ENCODE measurements at regions not wholly inside any gene's neighbourhood (a gene's known extent, or its start where the extent isn't known, plus 50 kb on each side); places are given as distances from the start of the nearest gene placed in this dataset.
"Not testable (repeated sequence)": the region's sequence is repeated elsewhere in the genome, so short reads cannot be mapped to it uniquely, and the experiment has no call there.

DNA sequence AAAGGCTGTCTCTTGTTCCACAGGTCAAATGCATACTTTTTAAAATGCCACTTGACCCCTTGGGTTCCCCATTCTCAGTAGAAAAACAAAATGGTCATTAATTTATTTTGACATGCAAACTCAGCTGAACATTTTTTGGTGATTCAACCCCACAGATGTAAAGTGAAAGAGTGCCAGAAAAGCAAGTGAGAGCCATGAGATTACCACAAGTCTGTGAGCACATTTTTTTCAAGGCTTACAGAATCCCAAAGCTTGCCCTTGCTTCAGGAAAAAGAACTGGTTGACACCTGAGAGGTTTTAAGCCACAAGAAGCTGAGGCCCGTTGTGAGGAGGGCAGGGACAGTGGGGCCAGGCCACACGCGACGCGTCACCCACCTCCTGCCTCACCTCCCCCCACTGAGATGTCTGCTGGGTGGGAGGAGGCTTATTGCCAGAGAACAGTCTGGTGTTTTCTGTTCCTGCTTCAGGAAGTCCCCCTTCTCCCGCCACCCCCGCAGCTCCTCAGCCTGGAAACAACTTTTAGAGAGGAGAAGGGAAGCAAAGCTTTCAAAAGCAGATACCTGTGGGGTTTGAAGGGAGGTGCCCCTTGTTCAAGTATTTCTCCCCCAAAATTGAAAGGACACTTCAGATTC is 70.4 kb upstream of the CYP1B1 start:
- H3K4me3 ChIP-seq = no peak overlapping the region
- no peaks in the 10 kb centered on the region for H3K9me3 ChIP-seq (ENCODE audit: low read depth, low read length)
- H3K36me3 ChIP-seq (ENCODE audit: insufficient read depth, low read length) = no peaks in the 10 kb centered on the region
- DNase-seq (ENCODE audit: low read depth, low spot score) = no peak
- H3K9ac ChIP-seq (ENCODE audit: insufficient read length) = no peak overlapping the region
- H3K27ac ChIP-seq = no peak overlapping the region
- no peak for TF ChIP-seq FOXP2 (optimal IDR thresholded peaks at IDR 0.05; ENCODE audit: control extremely low read depth, extremely low read length, insufficient read depth)
- TF ChIP-seq POLR2AphosphoS5 (IDR thresholded peaks at IDR 0.05; ENCODE audit: borderline replicate concordance, low read depth, low read length) = no peak
- TF ChIP-seq EZH2 (IDR thresholded peaks at IDR 0.05) = no peak

DNA sequence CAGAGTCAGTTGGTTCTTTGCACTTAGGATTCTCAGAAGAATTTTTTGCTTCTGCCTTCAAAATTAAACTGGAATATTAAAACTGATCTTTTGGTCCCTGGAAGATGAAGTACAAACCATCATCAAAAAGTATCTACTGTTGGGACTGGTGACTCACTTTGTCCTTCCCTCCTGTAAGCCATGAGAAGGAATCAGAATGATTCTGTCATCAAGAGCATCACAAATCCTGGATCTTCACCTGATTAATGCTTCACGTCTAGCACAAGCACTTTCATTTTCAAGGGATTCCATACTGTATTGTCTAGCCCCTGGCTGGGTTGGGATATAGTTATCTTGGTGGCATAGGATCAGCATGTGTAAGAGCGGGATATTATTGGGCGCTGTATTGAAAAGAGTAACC is 69.3 kb upstream of the CYP1B1 start:
- no peak overlapping the region for H3K27ac ChIP-seq
- no peak for TF ChIP-seq POLR2AphosphoS5 (IDR thresholded peaks at IDR 0.05; ENCODE audit: borderline replicate concordance, low read depth, low read length)
- TF ChIP-seq EZH2 (IDR thresholded peaks at IDR 0.05) = no peak
- TF ChIP-seq FOXP2 (optimal IDR thresholded peaks at IDR 0.05; ENCODE audit: control extremely low read depth, extremely low read length, insufficient read depth) = no peak
- H3K9ac ChIP-seq (ENCODE audit: insufficient read length) = no peak overlapping the region
- no peak overlapping the region for H3K4me3 ChIP-seq
- no peaks in the 10 kb centered on the region for H3K36me3 ChIP-seq (ENCODE audit: insufficient read depth, low read length)
- DNase-seq (ENCODE audit: low read depth, low spot score) = no peak
- no peaks in the 10 kb centered on the region for H3K9me3 ChIP-seq (ENCODE audit: low read depth, low read length)

DNA sequence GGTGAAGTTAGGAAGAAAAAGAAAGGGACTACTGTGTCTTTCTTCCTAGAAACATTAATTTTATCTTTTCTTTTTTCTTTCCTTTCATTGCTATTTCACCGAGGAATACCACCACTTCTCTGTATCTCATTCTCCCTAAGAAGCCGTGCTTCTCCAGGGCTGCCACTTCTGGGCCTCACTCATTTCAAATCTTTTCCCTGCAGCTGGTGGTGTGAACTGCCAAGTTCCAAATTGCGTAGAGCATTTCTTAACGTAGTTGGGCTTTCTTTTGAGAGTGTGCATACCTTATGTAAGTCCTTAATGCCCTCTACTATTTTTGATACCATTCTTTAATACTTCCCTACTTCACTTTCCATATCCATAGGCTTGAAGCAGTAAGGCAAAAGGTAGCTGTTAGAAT is 66.7 kb upstream of the CYP1B1 start:
- Histone ChIP-seq H3K27ac (no peak overlapping the region), H3K9ac (ENCODE audit: insufficient read length) (no peak overlapping the region), H3K4me3 (no peak overlapping the region), H3K9me3 (ENCODE audit: low read depth, low read length) (no peaks in the 10 kb centered on the region), H3K36me3 (ENCODE audit: insufficient read depth, low read length) (no peaks in the 10 kb centered on the region)
- no peak for DNase-seq (ENCODE audit: low read depth, low spot score)
- TF ChIP-seq EZH2 (IDR thresholded peaks at IDR 0.05) (no peak), POLR2AphosphoS5 (IDR thresholded peaks at IDR 0.05; ENCODE audit: borderline replicate concordance, low read depth, low read length) (no peak)

DNA sequence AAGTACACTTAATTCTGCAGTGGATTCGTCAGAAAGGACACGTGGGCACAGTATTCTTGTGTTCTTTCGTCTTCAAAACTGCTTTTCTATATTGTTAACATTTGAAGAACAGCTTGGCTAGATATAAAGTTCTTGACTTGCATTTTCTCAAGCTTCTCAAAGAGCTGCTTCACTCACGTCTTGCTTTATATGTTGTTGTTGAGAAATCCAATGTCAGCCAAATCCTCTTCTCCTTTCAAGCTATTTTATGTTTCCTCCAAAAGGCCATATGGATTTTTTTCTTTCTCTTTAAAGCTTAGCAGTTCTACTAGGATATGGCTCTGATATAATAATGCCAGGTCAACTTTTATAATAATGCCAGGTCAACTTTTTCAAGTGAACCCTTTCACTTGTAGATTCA is 65.5 kb upstream of the CYP1B1 start:
- Histone ChIP-seq H3K9me3 (ENCODE audit: low read depth, low read length) (no peaks in the 10 kb centered on the region), H3K36me3 (ENCODE audit: insufficient read depth, low read length) (no peaks in the 10 kb centered on the region), H3K4me3 (no peak overlapping the region), H3K9ac (ENCODE audit: insufficient read length) (no peak overlapping the region), H3K27ac (no peak overlapping the region)
- DNase-seq (ENCODE audit: low read depth, low spot score) = no peak
- TF ChIP-seq POLR2AphosphoS5 (IDR thresholded peaks at IDR 0.05; ENCODE audit: borderline replicate concordance, low read depth, low read length) = no peak
- TF ChIP-seq FOXP2 (optimal IDR thresholded peaks at IDR 0.05; ENCODE audit: control extremely low read depth, extremely low read length, insufficient read depth) = no peak
- no peak for TF ChIP-seq EZH2 (IDR thresholded peaks at IDR 0.05)

DNA sequence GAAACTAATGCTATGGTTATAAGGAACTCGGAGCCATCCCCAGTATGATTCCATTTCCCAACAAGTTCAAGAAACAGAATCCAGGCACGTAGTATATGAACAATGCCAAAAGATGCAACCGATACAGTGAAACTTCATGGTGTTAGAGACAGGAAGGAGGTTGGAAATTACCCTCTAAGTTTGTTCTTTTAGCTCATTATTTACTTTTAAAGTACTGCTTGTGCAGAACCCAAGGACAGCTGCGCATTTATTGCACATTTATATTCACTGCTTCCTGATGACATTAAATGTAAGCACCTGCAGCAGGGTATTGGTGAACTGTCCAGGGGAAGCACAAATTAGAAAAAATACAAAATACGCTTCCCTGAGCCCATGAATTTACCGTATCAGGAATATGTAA is 63.0 kb upstream of the CYP1B1 start:
- Histone ChIP-seq H3K9me3 (ENCODE audit: low read depth, low read length) (no peaks in the 10 kb centered on the region), H3K4me3 (no peak overlapping the region), H3K9ac (ENCODE audit: insufficient read length) (no peak overlapping the region), H3K27ac (no peak overlapping the region), H3K36me3 (ENCODE audit: insufficient read depth, low read length) (no peaks in the 10 kb centered on the region)
- DNase-seq (ENCODE audit: low read depth, low spot score) = no peak
- TF ChIP-seq FOXP2 (optimal IDR thresholded peaks at IDR 0.05; ENCODE audit: control extremely low read depth, extremely low read length, insufficient read depth) = no peak
- no peak for TF ChIP-seq POLR2AphosphoS5 (IDR thresholded peaks at IDR 0.05; ENCODE audit: borderline replicate concordance, low read depth, low read length)
- no peak for TF ChIP-seq EZH2 (IDR thresholded peaks at IDR 0.05)

DNA sequence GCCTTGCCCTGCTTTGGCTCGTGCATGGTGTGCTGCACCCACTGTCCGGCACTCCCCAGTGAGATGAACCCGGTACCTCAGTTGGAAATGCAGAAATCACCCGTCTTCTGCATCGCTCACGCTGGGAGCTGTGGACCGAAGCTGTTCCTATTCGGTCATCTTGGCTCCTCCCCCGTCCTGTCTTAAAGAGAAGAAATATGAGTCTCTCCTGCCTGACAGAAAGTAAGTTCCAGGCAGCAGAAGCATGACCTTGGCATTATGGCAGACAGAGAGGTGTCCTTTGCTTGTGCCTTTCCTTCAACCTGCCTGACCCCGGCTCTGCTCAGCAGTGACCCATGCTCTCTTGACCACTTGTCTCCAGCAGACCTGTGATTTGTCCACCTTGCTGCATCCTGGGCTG is 62.5 kb upstream of the CYP1B1 start:
- no peak overlapping the region for H3K27ac ChIP-seq
- no peak for DNase-seq (ENCODE audit: low read depth, low spot score)
- no peak overlapping the region for H3K9ac ChIP-seq (ENCODE audit: insufficient read length)
- no peaks in the 10 kb centered on the region for H3K9me3 ChIP-seq (ENCODE audit: low read depth, low read length)
- H3K36me3 ChIP-seq (ENCODE audit: insufficient read depth, low read length) = no peaks in the 10 kb centered on the region
- H3K4me3 ChIP-seq = no peak overlapping the region
- no peak for TF ChIP-seq FOXP2 (optimal IDR thresholded peaks at IDR 0.05; ENCODE audit: control extremely low read depth, extremely low read length, insufficient read depth)
- no peak for TF ChIP-seq POLR2AphosphoS5 (IDR thresholded peaks at IDR 0.05; ENCODE audit: borderline replicate concordance, low read depth, low read length)
- no peak for TF ChIP-seq EZH2 (IDR thresholded peaks at IDR 0.05)

DNA sequence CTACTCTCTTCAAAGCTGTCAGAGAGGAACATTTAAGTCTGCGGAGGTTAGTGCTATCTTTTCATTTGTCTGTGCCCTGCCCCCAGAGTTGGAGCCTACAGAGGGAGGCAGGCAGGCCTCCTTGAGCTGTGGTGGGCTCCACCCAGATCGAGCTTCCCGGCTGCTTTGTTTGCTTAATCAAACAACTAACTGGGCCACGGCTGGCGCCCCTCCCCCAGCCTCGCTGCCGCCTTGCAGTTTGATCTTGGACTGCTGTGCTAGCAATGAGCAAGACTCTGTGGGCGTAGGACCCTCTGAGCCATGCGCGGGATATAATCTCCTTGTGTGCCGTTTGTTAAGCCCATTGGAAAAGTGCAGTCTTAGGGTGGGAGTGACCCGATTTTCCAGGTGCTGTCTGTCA is 62.0 kb upstream of the CYP1B1 start:
- not testable (repeated sequence) for H3K9me3 ChIP-seq (ENCODE audit: low read depth, low read length); DNase-seq (ENCODE audit: low read depth, low spot score); H3K9ac ChIP-seq (ENCODE audit: insufficient read length); H3K27ac ChIP-seq; H3K4me3 ChIP-seq; H3K36me3 ChIP-seq (ENCODE audit: insufficient read depth, low read length)

DNA sequence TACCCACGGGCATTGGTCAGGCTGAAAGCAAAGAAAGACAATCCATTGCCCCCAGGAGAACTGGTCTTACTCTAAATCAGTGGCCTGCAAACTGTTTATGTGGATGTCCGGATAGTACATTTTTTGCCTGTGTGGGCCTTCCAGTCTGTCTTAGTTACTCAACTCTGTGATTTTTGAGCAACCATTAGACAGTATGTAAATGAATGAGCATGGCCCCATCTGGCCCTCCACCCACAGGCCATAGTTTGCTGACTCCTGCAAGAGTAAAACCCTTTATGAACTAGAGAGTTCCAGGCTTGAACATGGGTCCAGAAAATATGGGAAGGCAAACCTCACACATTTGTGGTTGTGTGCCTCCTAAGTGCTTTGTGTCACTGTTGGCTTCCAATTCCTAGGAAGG is 55.7 kb upstream of the CYP1B1 start:
- Histone ChIP-seq H3K4me3 (no peak overlapping the region), H3K9me3 (ENCODE audit: low read depth, low read length) (no peaks in the 10 kb centered on the region), H3K27ac (no peak overlapping the region), H3K36me3 (ENCODE audit: insufficient read depth, low read length) (no peaks in the 10 kb centered on the region), H3K9ac (ENCODE audit: insufficient read length) (no peak overlapping the region)
- TF ChIP-seq FOXP2 (optimal IDR thresholded peaks at IDR 0.05; ENCODE audit: control extremely low read depth, extremely low read length, insufficient read depth) (no peak), EZH2 (IDR thresholded peaks at IDR 0.05) (no peak), POLR2AphosphoS5 (IDR thresholded peaks at IDR 0.05; ENCODE audit: borderline replicate concordance, low read depth, low read length) (no peak)
- no peak for DNase-seq (ENCODE audit: low read depth, low spot score)

DNA sequence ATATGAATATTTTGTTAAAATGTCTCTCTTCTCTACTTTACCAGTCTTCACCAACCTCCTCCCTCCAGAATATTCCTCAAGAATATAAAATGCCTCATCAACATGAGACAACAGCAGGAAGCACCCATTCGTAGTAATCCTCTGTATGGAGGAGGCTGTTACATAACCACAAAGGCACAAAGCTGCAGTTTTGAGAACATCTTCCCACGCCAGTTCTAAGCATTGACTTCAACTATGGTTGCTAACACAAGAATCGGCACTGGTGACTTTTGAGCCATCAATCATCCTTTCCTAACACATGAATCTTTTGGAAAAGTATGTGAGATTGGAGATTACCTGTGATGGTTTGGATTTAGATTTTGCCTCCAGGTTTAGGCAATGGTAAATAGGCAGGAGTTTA is 54.9 kb upstream of the CYP1B1 start:
- Histone ChIP-seq H3K9me3 (ENCODE audit: low read depth, low read length) (no peaks in the 10 kb centered on the region), H3K36me3 (ENCODE audit: insufficient read depth, low read length) (no peaks in the 10 kb centered on the region), H3K4me3 (no peak overlapping the region), H3K27ac (no peak overlapping the region), H3K9ac (ENCODE audit: insufficient read length) (no peak overlapping the region)
- DNase-seq (ENCODE audit: low read depth, low spot score) = no peak
- TF ChIP-seq EZH2 (IDR thresholded peaks at IDR 0.05) (no peak), POLR2AphosphoS5 (IDR thresholded peaks at IDR 0.05; ENCODE audit: borderline replicate concordance, low read depth, low read length) (no peak), FOXP2 (optimal IDR thresholded peaks at IDR 0.05; ENCODE audit: control extremely low read depth, extremely low read length, insufficient read depth) (no peak)

Data from SK-N-MC (cell line).